ENCODE measurements at regions not wholly inside any gene's neighbourhood (a gene's known extent, or its start where the extent isn't known, plus 50 kb on each side); places are given as distances from the start of the nearest gene placed in this dataset.

- 50% methylated on average over 1 of the region's 1 CpG for WGBS
- Histone ChIP-seq H3K4me1 (no peaks in the 10 kb centered on the region), H3K27me3 (peaks cover 9% of the 10 kb centered on the region), H3K4me3 (no peak overlapping the region), H3K36me3 (no peaks in the 10 kb centered on the region), H3K9me3 (no peaks in the 10 kb centered on the region), H3K27ac (no peak overlapping the region)
- DNase-seq (ENCODE audit: low spot score in 2 of 2): no peak
- TF ChIP-seq CTCF (IDR thresholded peaks at IDR 0.05) (no peak), POLR2A (IDR thresholded peaks at IDR 0.05) (no peak), POLR2AphosphoS5 (IDR thresholded peaks at IDR 0.05) (no peak), EP300 (IDR thresholded peaks at IDR 0.05) (no peak)
Measured at GRCh38 chr10:131537281-131537680, 225.8 kb upstream of the TCERG1L start.

GRCh38 chr10:131544495-131544894 lies 233.0 kb upstream of the TCERG1L start:
- H3K9me3 ChIP-seq: no peaks in the 10 kb centered on the region
- WGBS: 83% methylated on average over 8 of the region's 8 CpGs
- TF ChIP-seq POLR2AphosphoS5 (IDR thresholded peaks at IDR 0.05) (no peak), EP300 (IDR thresholded peaks at IDR 0.05) (no peak), CTCF (IDR thresholded peaks at IDR 0.05) (no peak), POLR2A (IDR thresholded peaks at IDR 0.05) (no peak)

GRCh38 chr10:131546086-131546810 lies 234.7 kb upstream of the TCERG1L start:
- Histone ChIP-seq H3K27ac (no peak overlapping the region), H3K4me3 (no peak overlapping the region), H3K27me3 (peaks cover 18% of the 10 kb centered on the region), H3K9me3 (no peaks in the 10 kb centered on the region), H3K36me3 (no peaks in the 10 kb centered on the region), H3K4me1 (no peaks in the 10 kb centered on the region)
- TF ChIP-seq CTCF (IDR thresholded peaks at IDR 0.05) (no peak), POLR2A (IDR thresholded peaks at IDR 0.05) (no peak), POLR2AphosphoS5 (IDR thresholded peaks at IDR 0.05) (no peak), EP300 (IDR thresholded peaks at IDR 0.05) (no peak)
- DNase-seq (ENCODE audit: low spot score in 2 of 2): no peak
- WGBS: 69% methylated on average over 11 of the region's 13 CpGs

More at GRCh38 chr10:131544495-131544894, 233.0 kb upstream of the TCERG1L start:
- Histone ChIP-seq H3K27me3 (peaks cover 21% of the 10 kb centered on the region), H3K4me3 (no peak overlapping the region), H3K27ac (no peak overlapping the region), H3K36me3 (no peaks in the 10 kb centered on the region), H3K4me1 (no peaks in the 10 kb centered on the region)
- no peak for DNase-seq (ENCODE audit: low spot score in 2 of 2)

GRCh38 chr10:131547129-131547799 lies 235.7 kb upstream of the TCERG1L start:
- 84% methylated on average over 8 of the region's 8 CpGs for WGBS
- Histone ChIP-seq H3K4me3 (no peak overlapping the region), H3K27me3 (peaks cover 13% of the 10 kb centered on the region), H3K27ac (no peak overlapping the region), H3K36me3 (no peaks in the 10 kb centered on the region), H3K4me1 (no peaks in the 10 kb centered on the region), H3K9me3 (no peaks in the 10 kb centered on the region)
- TF ChIP-seq POLR2AphosphoS5 (IDR thresholded peaks at IDR 0.05) (no peak), POLR2A (IDR thresholded peaks at IDR 0.05) (no peak), EP300 (IDR thresholded peaks at IDR 0.05) (no peak), CTCF (IDR thresholded peaks at IDR 0.05) (no peak)
- DNase-seq (ENCODE audit: low spot score in 2 of 2): no peak

- WGBS: 84% methylated on average over 11 of the region's 12 CpGs
- no peak for DNase-seq (ENCODE audit: low spot score in 2 of 2)
- no peak for TF ChIP-seq POLR2AphosphoS5 (IDR thresholded peaks at IDR 0.05)
- H3K27me3 ChIP-seq: peaks cover 6% of the 10 kb centered on the region
- H3K27ac ChIP-seq: no peak overlapping the region
- H3K4me1 ChIP-seq: no peaks in the 10 kb centered on the region
- no peak overlapping the region for H3K4me3 ChIP-seq
- no peaks in the 10 kb centered on the region for H3K9me3 ChIP-seq
- no peaks in the 10 kb centered on the region for H3K36me3 ChIP-seq
Measured at GRCh38 chr10:131548176-131548575, 236.7 kb upstream of the TCERG1L start.

All from suprapubic skin (tissue), 4 donors.